Brain microvascular endothelial cell (primary cell): ENCODE measurements at regions not wholly inside any gene's neighbourhood (a gene's known extent, or its start where the extent isn't known, plus 50 kb on each side); places are given as distances from the start of the nearest gene placed in this dataset.
"Not testable (repeated sequence)": the region's sequence is repeated elsewhere in the genome, so short reads cannot be mapped to it uniquely, and the experiment has no call there.

ENCODE experiments used
- DNase-seq: peaks from one replicate; pipeline ENCODE4 v3.0.0-alpha.2; 2020
- H3K27ac ChIP-seq: fragments of 250-450 bp; sonication (Bioruptor Pico); 2 replicates; pipeline ENCODE4 v1.5.1; 2020; ENCODE audit warnings: mild to moderate bottlenecking, moderate library complexity
- H3K27me3 ChIP-seq: fragments of 250-450 bp; sonication (Bioruptor Pico); replicated peaks from 2 replicates; pipeline ENCODE4 v1.5.1; 2020; ENCODE audit warnings: mild to moderate bottlenecking
- H3K36me3 ChIP-seq: fragments of 250-450 bp; sonication (Bioruptor Pico); replicated peaks from 2 replicates; pipeline ENCODE4 v1.5.1; 2020; ENCODE audit warnings: mild to moderate bottlenecking
- H3K4me3 ChIP-seq: 2 replicates; pipeline ENCODE4 v1.5.1; 2011; ENCODE audit warnings: low read depth, mild to moderate bottlenecking, control low read depth, low read length, moderate library complexity
- in situ Hi-C: cut with HindIII; loops from 2 replicates; pipeline ENCODE4 v1.10.0; 2017; ENCODE audit warnings: low sequenced_read_pairs, low pct_ligation_motif_present
- TF ChIP-seq, protein P1 (sequence below): IDR thresholded peaks from 2 replicates; pipeline ENCODE4 v1.5.1; 2011; ENCODE audit warnings: low read depth, mild to moderate bottlenecking, moderate library complexity, low read length, control low read depth, inconsistent platforms; ENCODE audit errors: missing control alignments

DNA sequence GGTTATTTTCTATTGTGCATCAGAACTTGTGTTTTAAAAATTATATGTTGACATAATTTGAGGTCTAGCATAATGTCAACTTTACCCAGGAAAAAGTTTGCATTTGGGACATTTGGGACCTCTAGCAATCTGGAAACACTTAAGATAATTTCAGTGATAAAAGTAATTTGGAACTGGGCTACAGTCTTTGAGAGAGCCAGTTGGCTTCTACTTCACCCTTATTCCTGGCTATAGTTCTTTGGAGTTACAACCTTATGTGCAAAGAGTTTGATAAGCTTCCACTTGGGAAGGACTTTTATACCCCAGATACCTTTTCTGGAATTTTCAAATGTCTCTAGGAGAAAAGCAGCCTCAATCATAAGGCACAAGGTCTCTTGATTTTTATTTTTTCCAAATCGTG lies 139.3 kb downstream of the ARRDC3 start:
- Histone ChIP-seq H3K27ac (no peak overlapping the region), H3K36me3 (no peaks in the 10 kb centered on the region), H3K27me3 (no peaks in the 10 kb centered on the region), H3K4me3 (no peak overlapping the region)
- DNase-seq: no peak
- TF ChIP-seq, protein P1, sequence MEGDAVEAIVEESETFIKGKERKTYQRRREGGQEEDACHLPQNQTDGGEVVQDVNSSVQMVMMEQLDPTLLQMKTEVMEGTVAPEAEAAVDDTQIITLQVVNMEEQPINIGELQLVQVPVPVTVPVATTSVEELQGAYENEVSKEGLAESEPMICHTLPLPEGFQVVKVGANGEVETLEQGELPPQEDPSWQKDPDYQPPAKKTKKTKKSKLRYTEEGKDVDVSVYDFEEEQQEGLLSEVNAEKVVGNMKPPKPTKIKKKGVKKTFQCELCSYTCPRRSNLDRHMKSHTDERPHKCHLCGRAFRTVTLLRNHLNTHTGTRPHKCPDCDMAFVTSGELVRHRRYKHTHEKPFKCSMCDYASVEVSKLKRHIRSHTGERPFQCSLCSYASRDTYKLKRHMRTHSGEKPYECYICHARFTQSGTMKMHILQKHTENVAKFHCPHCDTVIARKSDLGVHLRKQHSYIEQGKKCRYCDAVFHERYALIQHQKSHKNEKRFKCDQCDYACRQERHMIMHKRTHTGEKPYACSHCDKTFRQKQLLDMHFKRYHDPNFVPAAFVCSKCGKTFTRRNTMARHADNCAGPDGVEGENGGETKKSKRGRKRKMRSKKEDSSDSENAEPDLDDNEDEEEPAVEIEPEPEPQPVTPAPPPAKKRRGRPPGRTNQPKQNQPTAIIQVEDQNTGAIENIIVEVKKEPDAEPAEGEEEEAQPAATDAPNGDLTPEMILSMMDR: no peak
- in situ Hi-C loops: no loop called here

DNA sequence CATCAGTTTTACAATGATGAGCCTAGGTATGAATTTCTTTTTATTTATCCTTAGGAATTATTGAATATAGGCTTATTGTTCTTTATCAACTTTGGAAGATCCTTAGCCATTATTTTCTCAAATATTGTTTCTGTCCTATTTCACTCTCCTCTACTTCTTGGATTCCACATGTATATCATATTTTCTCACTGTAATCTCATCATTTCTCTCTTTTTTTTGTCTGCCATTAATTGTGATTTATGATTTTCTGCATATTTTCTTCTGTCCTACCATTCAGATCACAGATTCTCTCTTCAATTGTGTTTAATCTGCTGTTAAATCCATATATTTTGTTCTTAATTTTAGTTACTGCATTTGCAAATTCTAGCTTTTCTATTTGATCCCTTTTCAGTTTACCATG lies 139.8 kb downstream of the ARRDC3 start:
- in situ Hi-C loops: no loop called here
- no peak overlapping the region for H3K4me3 ChIP-seq
- DNase-seq: no peak

DNA sequence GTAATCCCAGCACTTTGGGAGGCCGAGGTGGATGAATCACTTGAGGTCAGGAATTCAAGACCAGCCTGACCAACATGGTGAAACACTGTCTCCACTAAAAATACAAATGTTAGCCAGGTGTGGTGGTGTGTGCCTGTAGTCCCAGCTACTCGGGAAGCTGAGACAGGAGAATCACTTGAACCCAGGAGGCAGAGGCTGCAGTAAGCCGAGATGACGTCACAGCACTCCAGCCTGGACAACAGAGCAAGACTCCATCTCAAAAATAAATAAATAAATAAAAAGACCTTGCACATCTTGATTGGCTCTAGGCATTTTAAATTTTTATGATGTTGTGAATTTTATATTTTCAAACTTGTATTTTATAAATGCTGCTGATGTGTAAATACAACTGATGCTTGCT lies 141.7 kb downstream of the ARRDC3 start:
- in situ Hi-C loops: not testable (repeated sequence)

More for the DNA sequence above, 139.8 kb downstream of the ARRDC3 start:
- H3K27me3 ChIP-seq: no peaks in the 10 kb centered on the region
- TF ChIP-seq, protein P1: no peak
- H3K27ac ChIP-seq: no peak overlapping the region
- H3K36me3 ChIP-seq: no peaks in the 10 kb centered on the region

DNA sequence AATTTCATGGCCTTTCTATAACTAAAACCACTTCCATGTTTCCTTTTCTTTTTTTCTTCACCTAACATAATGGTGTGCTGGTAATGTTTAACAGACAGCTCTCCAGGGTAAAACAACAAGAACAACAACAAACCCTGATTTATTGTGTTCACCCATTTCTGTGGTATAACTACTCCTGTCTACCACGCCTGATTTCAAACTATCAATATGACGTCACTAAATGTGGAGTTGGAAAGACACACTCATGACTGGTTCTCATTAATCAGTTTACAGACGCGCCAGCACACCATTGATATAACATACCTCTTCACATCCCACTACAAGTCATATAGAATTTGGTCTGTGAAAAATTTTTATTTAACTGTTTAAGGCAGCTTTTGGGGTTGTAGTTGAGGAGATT lies 142.9 kb downstream of the ARRDC3 start:
- in situ Hi-C loops: no loop called here
- no peak overlapping the region for H3K27ac ChIP-seq
- no peaks in the 10 kb centered on the region for H3K27me3 ChIP-seq
- no peak overlapping the region for H3K4me3 ChIP-seq
- TF ChIP-seq, protein P1: no peak
- no peaks in the 10 kb centered on the region for H3K36me3 ChIP-seq
- no peak for DNase-seq

More for the DNA sequence above, 141.7 kb downstream of the ARRDC3 start:
- not testable (repeated sequence) for H3K27me3 ChIP-seq, H3K4me3 ChIP-seq, H3K36me3 ChIP-seq, H3K27ac ChIP-seq, DNase-seq

DNA sequence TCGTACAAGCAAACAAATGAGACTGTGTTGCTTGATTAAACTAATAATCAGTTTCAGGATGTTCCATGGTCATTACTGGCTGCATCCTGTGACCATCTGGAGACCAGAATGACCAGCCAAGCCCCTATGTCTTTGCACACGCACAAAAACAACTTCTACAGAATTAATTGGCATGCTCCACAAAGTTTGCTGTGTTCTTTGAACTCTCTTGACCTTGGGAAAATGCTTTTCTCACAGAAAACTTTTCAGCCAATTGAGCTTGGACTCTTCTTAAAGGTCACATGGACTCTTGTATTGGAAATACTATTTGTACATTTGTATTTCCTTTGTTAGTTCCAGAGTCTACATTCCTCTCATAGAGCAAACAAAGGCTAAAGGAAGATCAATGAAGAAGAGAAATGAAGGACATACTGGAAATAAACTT lies 147.8 kb downstream of the ARRDC3 start:
- TF ChIP-seq, protein P1: no peak
- H3K27ac ChIP-seq: no peak overlapping the region
- H3K4me3 ChIP-seq: no peak overlapping the region
- no peaks in the 10 kb centered on the region for H3K36me3 ChIP-seq
- no peaks in the 10 kb centered on the region for H3K27me3 ChIP-seq
- in situ Hi-C loops: no loop called here
- no peak for DNase-seq

DNA sequence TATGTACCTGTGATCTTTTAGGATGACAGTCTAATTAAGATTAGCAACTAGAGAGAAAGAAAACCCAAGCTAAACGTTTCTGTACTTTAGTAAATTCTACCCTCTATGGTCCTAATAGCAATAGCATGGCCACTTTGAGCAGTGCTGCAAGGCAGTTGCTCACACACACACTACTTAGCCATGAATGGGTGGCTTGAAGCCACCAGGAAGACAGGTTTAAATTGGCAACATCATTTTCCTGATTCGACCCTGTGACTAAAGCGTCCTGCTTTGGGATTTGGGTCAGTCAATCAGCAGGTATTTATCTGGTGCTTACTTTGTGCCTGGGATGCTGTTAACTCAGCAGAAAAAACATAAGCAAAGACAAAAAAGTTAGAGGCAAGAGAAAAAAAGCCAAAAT lies 150.6 kb downstream of the ARRDC3 start:
- H3K36me3 ChIP-seq: no peaks in the 10 kb centered on the region
- TF ChIP-seq, protein P1: no peak
- H3K4me3 ChIP-seq: no peak overlapping the region
- in situ Hi-C loops: no loop called here
- no peaks in the 10 kb centered on the region for H3K27me3 ChIP-seq
- no peak overlapping the region for H3K27ac ChIP-seq
- no peak for DNase-seq
